ENCODE measurements at regions not wholly inside any gene's neighbourhood (a gene's known extent, or its start where the extent isn't known, plus 50 kb on each side); places are given as distances from the start of the nearest gene placed in this dataset.
A peak's percentile ranks its signal among the peaks of the same experiment; 100 is the strongest.

GRCh38 chr11:19391652-19392051 lies 150.9 kb upstream of the E2F8 start:
- ChIA-PET CTCF (no interaction called here), POLR2A (ENCODE audit: low non-redundant PET) (no interaction called here)
- TF ChIP-seq, protein P1, sequence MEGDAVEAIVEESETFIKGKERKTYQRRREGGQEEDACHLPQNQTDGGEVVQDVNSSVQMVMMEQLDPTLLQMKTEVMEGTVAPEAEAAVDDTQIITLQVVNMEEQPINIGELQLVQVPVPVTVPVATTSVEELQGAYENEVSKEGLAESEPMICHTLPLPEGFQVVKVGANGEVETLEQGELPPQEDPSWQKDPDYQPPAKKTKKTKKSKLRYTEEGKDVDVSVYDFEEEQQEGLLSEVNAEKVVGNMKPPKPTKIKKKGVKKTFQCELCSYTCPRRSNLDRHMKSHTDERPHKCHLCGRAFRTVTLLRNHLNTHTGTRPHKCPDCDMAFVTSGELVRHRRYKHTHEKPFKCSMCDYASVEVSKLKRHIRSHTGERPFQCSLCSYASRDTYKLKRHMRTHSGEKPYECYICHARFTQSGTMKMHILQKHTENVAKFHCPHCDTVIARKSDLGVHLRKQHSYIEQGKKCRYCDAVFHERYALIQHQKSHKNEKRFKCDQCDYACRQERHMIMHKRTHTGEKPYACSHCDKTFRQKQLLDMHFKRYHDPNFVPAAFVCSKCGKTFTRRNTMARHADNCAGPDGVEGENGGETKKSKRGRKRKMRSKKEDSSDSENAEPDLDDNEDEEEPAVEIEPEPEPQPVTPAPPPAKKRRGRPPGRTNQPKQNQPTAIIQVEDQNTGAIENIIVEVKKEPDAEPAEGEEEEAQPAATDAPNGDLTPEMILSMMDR (conservative IDR thresholded peaks at IDR 0.05; ENCODE audit: low read depth): no peak
- DNase-seq (ENCODE audit: low spot score): no peak
- H3K27ac ChIP-seq: no peak overlapping the region

- TF ChIP-seq, protein P1 (conservative IDR thresholded peaks at IDR 0.05; ENCODE audit: low read depth): no peak
- CTCF ChIA-PET: no interaction called here
- POLR2A ChIA-PET (ENCODE audit: low non-redundant PET): no interaction called here
- no peak overlapping the region for H3K27ac ChIP-seq
- DNase-seq (ENCODE audit: low spot score): no peak
These were observed 150.3 kb upstream of the E2F8 start for GRCh38 chr11:19391026-19391425.

DNA sequence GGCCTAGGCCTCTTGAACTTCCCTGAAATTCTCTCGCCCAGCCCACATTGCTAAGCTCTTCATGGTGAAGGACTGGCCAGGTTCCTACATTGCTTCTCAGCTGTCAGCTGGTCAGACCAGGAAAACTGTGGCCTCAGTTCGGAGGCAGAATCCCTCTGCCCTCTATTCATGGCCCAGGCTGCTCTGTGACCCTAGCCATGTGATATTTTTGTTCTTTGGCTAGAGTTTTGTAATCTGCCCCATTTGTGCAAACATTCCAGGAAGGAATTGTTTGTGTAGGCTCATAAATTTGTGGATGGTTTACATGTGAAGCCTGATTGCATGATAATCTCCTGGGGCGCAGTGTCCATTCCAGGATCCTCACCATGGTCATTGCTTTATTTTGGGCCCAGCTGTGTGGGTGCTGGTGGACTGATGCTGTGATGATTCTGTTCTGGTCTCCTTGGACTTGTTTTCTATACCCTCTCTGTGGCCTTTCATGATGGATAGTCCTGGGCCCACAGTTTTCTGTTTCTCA lies 149.1 kb upstream of the E2F8 start:
- TF ChIP-seq, protein P1 (conservative IDR thresholded peaks at IDR 0.05; ENCODE audit: low read depth): no peak
- ChIA-PET CTCF (no interaction called here), POLR2A (ENCODE audit: low non-redundant PET) (no interaction called here)
- no peak overlapping the region for H3K27ac ChIP-seq
- DNase-seq (ENCODE audit: low spot score): no peak

GRCh38 chr11:19382131-19382611 lies 141.4 kb upstream of the E2F8 start:
- TF ChIP-seq, protein P1 (conservative IDR thresholded peaks at IDR 0.05; ENCODE audit: low read depth): no peak
- POLR2A ChIA-PET (ENCODE audit: low non-redundant PET): no interaction called here
- no peak for DNase-seq (ENCODE audit: low spot score)
- no peak overlapping the region for H3K27ac ChIP-seq
- CTCF ChIA-PET: no interaction called here

GRCh38 chr11:19380375-19380774 lies 139.6 kb upstream of the E2F8 start:
- ChIA-PET POLR2A (ENCODE audit: low non-redundant PET) (no interaction called here), CTCF (no interaction called here)
- DNase-seq (ENCODE audit: low spot score): peak; percentile 68
- no peak overlapping the region for H3K27ac ChIP-seq
- TF ChIP-seq, protein P1 (conservative IDR thresholded peaks at IDR 0.05; ENCODE audit: low read depth): no peak

DNA sequence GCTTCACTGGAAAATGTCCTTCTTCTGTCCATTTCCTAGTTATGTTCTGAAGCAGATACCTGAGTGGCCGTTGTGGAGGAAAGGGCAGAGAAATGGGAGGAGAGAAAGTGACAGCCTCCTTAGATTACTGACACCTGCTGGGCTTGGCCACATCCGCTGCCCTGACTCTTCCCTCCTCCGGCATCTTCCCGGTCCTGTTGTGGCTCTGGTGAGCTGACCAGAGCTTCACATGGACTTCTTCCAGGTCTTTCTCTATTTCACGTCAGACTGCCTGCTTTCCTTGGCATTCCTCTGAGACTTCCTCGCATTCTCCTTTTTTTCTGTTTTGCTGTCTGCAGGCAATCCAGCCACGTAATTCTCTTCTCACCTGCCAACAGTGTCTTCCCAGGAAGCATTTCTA lies 138.7 kb upstream of the E2F8 start:
- DNase-seq (ENCODE audit: low spot score): no peak
- TF ChIP-seq, protein P1 (conservative IDR thresholded peaks at IDR 0.05; ENCODE audit: low read depth): no peak
- CTCF ChIA-PET: no interaction called here
- H3K27ac ChIP-seq: no peak overlapping the region
- POLR2A ChIA-PET (ENCODE audit: low non-redundant PET): no interaction called here

DNA sequence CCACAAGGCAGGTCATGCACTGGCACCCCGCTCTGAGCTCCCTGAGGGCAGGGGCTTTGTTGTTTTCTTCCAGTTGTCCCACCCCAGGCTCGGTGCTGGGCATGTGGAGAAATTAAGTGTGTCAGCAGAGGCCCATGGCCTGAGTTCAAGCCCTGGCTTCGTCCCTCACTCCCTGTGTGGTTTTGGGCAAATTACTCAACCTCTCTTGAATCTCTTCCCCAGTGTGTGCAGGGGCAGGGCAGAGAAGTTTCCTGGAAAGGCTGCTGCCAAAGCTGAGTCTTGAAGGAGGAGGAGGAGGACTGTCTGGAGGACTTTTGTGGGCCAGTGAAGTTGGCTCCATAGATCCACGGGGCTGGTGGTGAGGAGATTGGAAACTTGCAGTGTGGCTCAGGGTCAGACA lies 138.1 kb upstream of the E2F8 start:
- DNase-seq (ENCODE audit: low spot score): no peak
- TF ChIP-seq, protein P1 (conservative IDR thresholded peaks at IDR 0.05; ENCODE audit: low read depth): no peak
- CTCF ChIA-PET: no interaction called here
- POLR2A ChIA-PET (ENCODE audit: low non-redundant PET): no interaction called here
- H3K27ac ChIP-seq: no peak overlapping the region
